Pancreas (tissue), 10 donors: ENCODE measurements at regions not wholly inside any gene's neighbourhood (a gene's known extent, or its start where the extent isn't known, plus 50 kb on each side); places are given as distances from the start of the nearest gene placed in this dataset.

Source experiments
- ATAC-seq, 4 donors: fragments of 200-7000 bp; cut with Tn5 transposase; one replicate each; pipeline versions ENCODE4 v1.8.0 to v1.9.1; 2020; ENCODE audit warnings: mild to moderate bottlenecking in 4 of 4, moderate library complexity in 4 of 4
- DNase-seq, 6 donors: peaks; one replicate each; pipeline ENCODE4 v3.0.0-alpha.2; 2020
- FAIRE-seq: peaks from 2 replicates; lab custom pipeline; 2012; peaks lifted over from hg19 to GRCh38; lab: Jason Lieb, UNC
- H3K27ac ChIP-seq, 4 donors: fragments of 200-600 bp; sonication (generic); 1 replicate in 3 of 4; 2 replicates in 1 of 4; pipeline versions ENCODE4 v1.5.0 to v1.8.0; 2020
- H3K27me3 ChIP-seq, 4 donors: fragments of 200-600 bp; one replicate each; pipeline ENCODE4 v1.8.0; 2021
- H3K36me3 ChIP-seq, 3 donors: fragments of 200-600 bp; sonication (generic) in 1 of 3; one replicate each; pipeline versions ENCODE4 v1.5.0 to v1.8.0; 2020 to 2021
- H3K4me1 ChIP-seq, 3 donors: fragments of 200-600 bp; one replicate each; pipeline ENCODE4 v1.8.0; 2021
- H3K4me3 ChIP-seq, 4 donors: fragments of 200-600 bp; sonication (generic) in 2 of 4; one replicate each; pipeline versions ENCODE4 v1.5.0 to v1.8.0; 2020 to 2021
- H3K9me3 ChIP-seq, 4 donors: fragments of 200-600 bp; one replicate each; pipeline ENCODE4 v1.8.0; 2021
- WGBS, 2 donors: extraction: QIAGEN DNeasy Blood & Tissue Kit; methylation state at CpG; one replicate each; pipeline ENCODE4 v1.1.7; 2013; 5-methylcytosine and 5-hydroxymethylcytosine counted together
- intact Hi-C, 3 donors: fragments of 100-400 bp; cut with DNase I; formaldehyde crosslinking; loops; one replicate each; pipeline versions ENCODE4 v1.11.1 to v1.14.2; 2022
- TF ChIP-seq, protein P1 (sequence below), 4 donors: fragments of 200-600 bp; sonication (generic) in 3 of 4; IDR thresholded peaks; one replicate each; pipeline versions ENCODE4 v1.5.0 to v1.8.0; 2021; ENCODE audit warnings: antibody characterized with exemption in 4 of 4
- donor health status: healthy with polysubstance abuse.
- donor health status: DM: no; HTN: no; CAD: no; lungs with moderate emphysema.
- donor health status: DM: no; HTN: no; CAD: no.
- donor health status: control.
- donor health status: control.
- donor health status: Bipolar disorder and iron deficiency.
- donor health status: DM: yes; HTN: yes; CAD: no.
- donor health status: DM: no; HTN: no; CAD: no.
- donor health status: DM: no; HTN: no; CAD: no.
- donor health status: DM: yes; HTN: yes; CAD: no.

DNA sequence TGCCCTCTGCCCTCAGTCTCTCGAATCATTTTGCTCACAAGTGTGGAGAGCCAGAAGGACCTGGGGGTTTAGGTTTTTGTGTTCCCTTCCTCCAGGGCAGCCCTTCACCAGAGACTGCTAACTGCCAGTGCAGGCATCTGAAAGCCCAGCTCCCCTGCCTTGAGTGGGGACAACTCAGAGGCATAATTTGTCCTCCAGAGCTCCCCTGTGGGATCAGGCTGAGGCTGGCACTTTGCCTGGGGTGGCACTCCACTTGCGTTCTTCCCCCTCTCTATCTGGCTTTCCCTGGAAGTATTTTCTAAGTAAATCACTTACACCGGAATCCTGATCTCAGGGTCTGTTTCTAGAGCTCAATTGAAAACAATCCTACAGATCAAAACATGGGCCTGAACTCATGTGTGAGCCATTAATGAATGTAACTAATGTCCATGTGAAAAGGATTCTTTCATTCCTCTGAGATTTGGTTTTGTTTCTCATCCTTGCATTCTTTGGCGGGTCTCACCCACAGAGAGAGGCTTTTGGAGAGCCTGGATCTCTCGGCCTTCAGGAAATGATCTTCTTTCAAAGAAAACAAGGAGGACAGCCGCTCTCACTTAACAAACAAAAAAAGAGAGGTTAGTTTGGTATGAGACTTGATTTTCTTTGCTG is 125.7 kb upstream of the RIPOR2 start:
- Histone ChIP-seq H3K27ac (no peak overlapping the region), H3K9me3 (no peaks in the 10 kb centered on the region), H3K27me3 (no peaks in the 10 kb centered on the region), H3K36me3 (no peaks in the 10 kb centered on the region), H3K4me1 (no peaks in the 10 kb centered on the region), H3K4me3 (no peak overlapping the region)
- ATAC-seq (no peak), FAIRE-seq (no peak), DNase-seq (no peak)
- TF ChIP-seq, protein P1, sequence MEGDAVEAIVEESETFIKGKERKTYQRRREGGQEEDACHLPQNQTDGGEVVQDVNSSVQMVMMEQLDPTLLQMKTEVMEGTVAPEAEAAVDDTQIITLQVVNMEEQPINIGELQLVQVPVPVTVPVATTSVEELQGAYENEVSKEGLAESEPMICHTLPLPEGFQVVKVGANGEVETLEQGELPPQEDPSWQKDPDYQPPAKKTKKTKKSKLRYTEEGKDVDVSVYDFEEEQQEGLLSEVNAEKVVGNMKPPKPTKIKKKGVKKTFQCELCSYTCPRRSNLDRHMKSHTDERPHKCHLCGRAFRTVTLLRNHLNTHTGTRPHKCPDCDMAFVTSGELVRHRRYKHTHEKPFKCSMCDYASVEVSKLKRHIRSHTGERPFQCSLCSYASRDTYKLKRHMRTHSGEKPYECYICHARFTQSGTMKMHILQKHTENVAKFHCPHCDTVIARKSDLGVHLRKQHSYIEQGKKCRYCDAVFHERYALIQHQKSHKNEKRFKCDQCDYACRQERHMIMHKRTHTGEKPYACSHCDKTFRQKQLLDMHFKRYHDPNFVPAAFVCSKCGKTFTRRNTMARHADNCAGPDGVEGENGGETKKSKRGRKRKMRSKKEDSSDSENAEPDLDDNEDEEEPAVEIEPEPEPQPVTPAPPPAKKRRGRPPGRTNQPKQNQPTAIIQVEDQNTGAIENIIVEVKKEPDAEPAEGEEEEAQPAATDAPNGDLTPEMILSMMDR (IDR thresholded peaks at IDR 0.05): no peak
- intact Hi-C loops: loop anchor here in 1 of 3 donors (10.0 kb wide), 1 partner anchor 207 kb away; no protein-coding TSS in a partner anchor
- 76 to 83% methylated on average over 6 of the region's 6 CpGs for WGBS, 2 donors

DNA sequence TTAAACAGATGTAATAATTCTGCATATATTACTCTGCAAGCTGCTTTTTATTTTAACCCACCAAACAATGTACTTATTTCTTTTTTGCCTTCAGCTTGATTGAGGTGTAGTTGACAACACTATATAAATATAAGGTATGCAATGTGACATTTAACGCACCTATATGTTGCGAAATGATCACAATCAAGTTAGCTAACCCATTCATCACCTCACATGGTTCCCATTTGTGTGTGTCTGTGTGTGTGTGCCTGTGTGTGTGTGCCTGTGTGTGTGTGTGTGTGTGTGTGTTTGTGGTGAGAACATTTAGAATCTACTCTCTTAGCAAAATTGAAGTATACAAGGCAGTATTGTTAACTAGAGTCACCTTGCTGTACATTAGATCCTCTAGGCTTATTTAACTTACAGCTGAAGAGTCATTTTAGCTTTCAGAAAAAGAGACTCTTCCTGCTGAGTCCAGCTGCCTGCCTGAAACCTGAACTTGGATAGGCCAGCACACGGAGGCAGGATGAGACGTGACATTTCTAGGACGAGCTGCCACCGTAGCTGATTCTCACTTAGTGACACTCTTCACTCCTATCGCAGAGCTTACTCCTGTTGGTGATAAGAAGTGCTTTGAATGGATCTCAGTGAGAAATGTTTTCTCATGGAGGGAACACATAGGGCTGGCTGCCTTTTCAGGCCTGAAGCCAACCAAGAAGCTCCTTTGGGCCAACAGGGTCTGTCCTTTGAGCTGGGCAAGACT is 126.5 kb upstream of the RIPOR2 start:
- Histone ChIP-seq H3K9me3 (no peaks in the 10 kb centered on the region), H3K27ac (no peak overlapping the region), H3K27me3 (no peaks in the 10 kb centered on the region), H3K36me3 (no peaks in the 10 kb centered on the region), H3K4me1 (no peaks in the 10 kb centered on the region), H3K4me3 (no peak overlapping the region)
- 74 to 79% methylated on average over 7 of the region's 7 CpGs for WGBS, 2 donors
- ATAC-seq (no peak), FAIRE-seq (no peak), DNase-seq (no peak)
- TF ChIP-seq, protein P1 (IDR thresholded peaks at IDR 0.05): no peak
- intact Hi-C loops: loop anchor here in 1 of 3 donors (10.0 kb wide), 1 partner anchor 207 kb away; no protein-coding TSS in a partner anchor

DNA sequence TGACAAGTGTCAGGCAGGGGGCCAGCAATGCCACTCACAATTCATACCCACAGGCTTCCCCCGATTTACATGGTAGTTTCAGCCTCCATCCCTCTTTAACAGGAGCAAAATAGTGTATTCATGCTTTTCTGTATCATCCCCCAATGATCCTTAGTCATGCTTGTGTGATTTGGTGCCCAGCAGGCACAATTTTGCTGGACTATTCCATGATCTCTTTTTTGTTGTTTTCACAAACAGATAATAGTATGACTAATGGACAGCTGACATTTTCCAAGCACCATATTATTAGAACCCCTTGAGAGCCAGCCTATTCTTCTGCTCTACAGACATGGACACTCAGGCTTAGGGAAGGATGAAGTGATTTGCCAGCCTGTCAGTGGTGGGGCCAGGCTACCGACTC is 128.2 kb upstream of the RIPOR2 start:
- 94 to 100% methylated on average over 2 of the region's 2 CpGs for WGBS, 2 donors
- no peak overlapping the region for H3K27ac ChIP-seq
- TF ChIP-seq, protein P1 (IDR thresholded peaks at IDR 0.05): no peak
- DNase-seq (no peak), FAIRE-seq (no peak), ATAC-seq (no peak)
- intact Hi-C loops: loop anchor here in 1 of 3 donors (10.0 kb wide), 1 partner anchor 209 kb away; no protein-coding TSS in a partner anchor
- no peak overlapping the region for H3K4me3 ChIP-seq
- no peaks in the 10 kb centered on the region for H3K4me1 ChIP-seq
- H3K27me3 ChIP-seq: no peaks in the 10 kb centered on the region
- no peaks in the 10 kb centered on the region for H3K9me3 ChIP-seq
- H3K36me3 ChIP-seq: no peaks in the 10 kb centered on the region

DNA sequence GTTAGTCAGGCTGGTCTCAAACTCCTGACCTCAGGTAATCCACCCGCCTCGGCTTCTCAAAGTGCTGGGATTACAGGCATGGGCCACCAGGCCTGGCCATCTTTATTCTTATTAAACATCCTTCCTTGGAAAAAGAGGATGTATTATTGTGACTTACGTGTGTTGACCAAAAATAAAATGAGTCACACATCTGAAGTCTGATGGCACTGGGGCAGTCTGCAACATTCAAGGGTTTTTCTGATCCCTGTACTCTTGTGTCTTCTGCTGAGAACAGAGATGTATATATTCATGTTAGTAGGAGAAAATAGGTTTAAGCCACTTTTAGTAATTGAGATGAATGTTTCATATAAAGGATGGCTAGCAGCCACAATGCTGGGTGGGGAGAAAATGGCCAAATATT is 129.9 kb upstream of the RIPOR2 start:
- Histone ChIP-seq H3K9me3 (no peaks in the 10 kb centered on the region), H3K4me3 (no peak overlapping the region), H3K27me3 (no peaks in the 10 kb centered on the region), H3K36me3 (no peaks in the 10 kb centered on the region), H3K4me1 (no peaks in the 10 kb centered on the region), H3K27ac (no peak overlapping the region)
- ATAC-seq (no peak), FAIRE-seq (no peak), DNase-seq (no peak)
- 89 to 94% methylated on average over 3 of the region's 3 CpGs for WGBS, 2 donors
- intact Hi-C loops: loop anchor here in 2 of 3 donors (5.0 to 10.0 kb wide), 2 partner anchors 208 to 211 kb away; no protein-coding TSS in a partner anchor
- TF ChIP-seq, protein P1 (IDR thresholded peaks at IDR 0.05): no peak
